ENCODE measurements at regions not wholly inside any gene's neighbourhood (a gene's known extent, or its start where the extent isn't known, plus 50 kb on each side); places are given as distances from the start of the nearest gene placed in this dataset.

DNA sequence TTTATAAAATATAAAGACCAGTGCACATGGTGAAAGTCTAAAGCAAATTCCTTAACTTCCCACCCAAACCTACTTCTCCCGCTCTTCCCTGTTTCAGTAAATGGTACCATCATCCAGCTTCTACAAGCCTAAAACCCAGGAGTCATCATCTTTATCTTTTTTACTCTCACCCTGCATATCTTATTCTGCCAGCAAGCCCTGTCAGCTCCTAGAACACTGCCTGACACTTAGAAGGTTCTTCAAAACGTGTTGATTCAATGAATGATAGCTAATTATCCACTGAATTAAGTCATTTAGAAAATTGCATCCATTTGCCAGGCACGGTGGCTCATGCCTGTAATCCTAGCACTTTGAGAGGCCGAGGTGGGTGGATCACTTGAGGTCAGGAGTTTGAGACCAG lies 185.7 kb downstream of the TFAP2B start:
- TF ChIP-seq, protein P1, sequence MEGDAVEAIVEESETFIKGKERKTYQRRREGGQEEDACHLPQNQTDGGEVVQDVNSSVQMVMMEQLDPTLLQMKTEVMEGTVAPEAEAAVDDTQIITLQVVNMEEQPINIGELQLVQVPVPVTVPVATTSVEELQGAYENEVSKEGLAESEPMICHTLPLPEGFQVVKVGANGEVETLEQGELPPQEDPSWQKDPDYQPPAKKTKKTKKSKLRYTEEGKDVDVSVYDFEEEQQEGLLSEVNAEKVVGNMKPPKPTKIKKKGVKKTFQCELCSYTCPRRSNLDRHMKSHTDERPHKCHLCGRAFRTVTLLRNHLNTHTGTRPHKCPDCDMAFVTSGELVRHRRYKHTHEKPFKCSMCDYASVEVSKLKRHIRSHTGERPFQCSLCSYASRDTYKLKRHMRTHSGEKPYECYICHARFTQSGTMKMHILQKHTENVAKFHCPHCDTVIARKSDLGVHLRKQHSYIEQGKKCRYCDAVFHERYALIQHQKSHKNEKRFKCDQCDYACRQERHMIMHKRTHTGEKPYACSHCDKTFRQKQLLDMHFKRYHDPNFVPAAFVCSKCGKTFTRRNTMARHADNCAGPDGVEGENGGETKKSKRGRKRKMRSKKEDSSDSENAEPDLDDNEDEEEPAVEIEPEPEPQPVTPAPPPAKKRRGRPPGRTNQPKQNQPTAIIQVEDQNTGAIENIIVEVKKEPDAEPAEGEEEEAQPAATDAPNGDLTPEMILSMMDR (IDR thresholded peaks at IDR 0.05) = no peak

DNA sequence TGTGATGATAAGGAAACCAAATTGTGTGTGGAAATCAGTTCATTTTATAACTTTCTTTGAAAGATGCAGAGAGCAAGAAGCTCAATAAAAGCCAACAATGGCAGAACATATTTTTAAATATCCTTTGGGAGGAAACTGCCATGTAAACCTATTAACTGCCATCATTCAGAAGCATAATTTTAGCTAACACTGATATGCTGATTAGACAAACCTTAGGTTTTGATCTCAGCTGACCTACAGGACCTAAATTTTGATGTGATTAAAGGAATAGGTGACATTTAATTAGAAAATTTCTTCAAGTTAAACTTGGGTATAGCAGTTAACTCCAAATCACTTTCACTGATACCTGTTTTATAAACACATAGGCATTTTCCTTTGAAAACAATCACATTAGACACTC lies 187.1 kb downstream of the TFAP2B start:
- TF ChIP-seq, protein P1 (IDR thresholded peaks at IDR 0.05) = no peak

DNA sequence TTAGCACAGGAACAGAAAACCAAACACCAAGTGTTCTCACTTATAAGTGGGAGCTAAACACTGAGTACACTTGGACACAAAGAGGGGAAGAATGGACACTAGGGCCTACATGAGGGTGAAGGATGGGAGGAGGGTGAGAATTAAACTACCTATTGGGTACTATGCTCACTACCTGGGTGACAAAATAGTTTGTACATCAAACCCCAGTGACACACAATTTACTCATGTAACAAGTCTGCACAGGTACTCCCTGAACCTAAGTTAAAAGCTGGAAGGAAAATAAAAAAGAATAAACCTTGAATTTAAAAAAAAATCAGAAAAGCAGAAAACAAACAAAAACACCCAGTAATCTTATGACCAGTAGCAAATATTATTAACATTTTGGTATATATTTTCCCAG lies 188.6 kb downstream of the TFAP2B start:
- TF ChIP-seq, protein P1 (IDR thresholded peaks at IDR 0.05) = no peak

DNA sequence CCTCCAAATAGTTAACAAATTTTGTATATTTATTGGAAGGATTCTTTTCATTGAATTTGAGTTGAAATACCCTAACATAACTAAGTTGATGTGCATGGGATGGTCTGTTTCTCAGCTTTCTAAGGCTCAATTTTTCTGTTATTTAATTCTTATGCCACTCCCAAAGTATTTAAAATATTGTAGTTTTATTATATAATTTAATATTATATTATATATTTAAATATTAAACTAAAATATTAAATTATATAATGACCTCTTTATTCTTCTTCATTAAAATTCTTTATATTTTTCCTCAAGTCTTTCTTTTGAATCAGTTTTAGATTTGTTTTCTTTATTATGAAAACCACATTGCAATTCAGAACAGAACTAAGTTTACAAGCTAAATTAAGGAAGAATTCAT lies 194.7 kb downstream of the TFAP2B start:
- TF ChIP-seq, protein P1 (IDR thresholded peaks at IDR 0.05) = no peak

DNA sequence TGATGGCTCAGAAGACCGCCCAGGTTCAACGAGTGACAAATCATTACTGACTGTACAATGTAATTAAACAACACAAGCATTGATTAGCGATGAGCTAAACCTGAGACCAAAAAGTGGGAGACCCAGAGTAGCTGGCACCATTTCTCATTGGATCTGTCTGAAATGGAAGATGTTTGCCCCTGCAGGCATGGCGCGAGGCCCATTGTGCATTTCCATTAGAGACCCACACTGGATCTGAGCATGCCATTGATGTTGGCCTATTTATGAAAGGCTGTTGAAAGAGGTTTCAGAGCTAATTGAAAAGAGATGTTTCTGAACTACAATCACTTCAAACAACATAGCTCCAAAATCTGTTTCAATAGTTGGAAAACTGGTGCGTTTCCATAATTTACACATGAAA lies 196.7 kb downstream of the TFAP2B start:
- TF ChIP-seq, protein P1 (IDR thresholded peaks at IDR 0.05) = no peak

DNA sequence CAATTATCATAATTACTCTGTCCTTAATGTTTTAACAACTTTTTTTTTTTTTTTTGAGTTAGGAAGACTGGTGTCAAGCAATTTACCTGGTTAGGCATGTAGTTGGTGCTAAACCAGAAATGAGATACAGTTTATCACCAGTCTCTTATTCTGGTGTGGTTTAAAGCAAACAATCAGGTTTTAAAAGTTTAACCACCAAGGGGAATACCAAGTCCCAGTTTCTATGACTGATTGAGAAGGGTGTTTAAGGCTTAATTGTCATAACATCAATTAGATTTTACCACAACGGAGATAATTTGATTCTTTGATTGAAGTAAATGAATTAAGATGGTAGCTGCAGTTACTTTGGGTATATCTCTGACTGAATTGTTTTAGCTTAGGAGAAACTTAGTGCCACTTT lies 197.8 kb downstream of the TFAP2B start:
- TF ChIP-seq, protein P1 (IDR thresholded peaks at IDR 0.05) = no peak

DNA sequence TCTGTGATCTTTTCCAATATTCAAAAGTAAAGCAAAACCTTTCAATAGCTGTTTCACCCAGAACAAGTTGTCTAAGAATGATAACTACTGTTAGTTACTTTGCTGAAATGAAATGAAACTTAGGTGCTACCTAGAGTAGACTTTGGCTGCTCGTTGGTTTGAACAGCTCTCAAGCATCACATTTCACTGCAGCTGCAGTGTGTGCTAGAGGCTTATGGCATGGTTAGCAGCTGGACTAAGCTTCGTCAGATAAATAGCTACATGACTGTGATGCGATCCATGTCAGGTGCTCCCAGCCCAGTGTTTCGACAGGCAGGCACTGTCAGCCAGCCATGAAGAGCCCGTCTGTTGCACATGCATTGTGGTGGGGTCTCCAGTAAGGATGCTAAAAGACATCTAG lies 201.1 kb downstream of the TFAP2B start:
- TF ChIP-seq, protein P1 (IDR thresholded peaks at IDR 0.05) = no peak

DNA sequence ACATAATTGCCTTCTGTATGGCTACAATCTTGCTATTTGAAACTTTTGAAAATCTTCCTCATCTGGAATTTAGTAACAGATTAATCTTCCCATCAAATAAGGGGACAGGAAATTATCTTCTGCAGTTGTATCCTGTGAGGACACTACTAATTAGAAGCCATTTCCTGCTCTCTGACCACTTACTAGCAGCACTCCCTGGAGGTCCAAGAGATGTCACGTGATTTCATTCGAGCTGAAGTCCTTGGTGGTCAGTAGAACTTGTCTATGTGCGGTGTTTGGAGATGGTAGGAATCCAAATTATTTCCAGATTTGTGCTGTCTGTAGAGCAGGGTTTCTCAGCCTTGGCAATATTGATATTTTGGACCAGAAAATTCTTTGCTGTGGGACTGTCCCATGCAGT lies 202.5 kb downstream of the TFAP2B start:
- TF ChIP-seq, protein P1 (IDR thresholded peaks at IDR 0.05) = no peak

Data from LNCAP (cell line).